Kidney epithelial cell (primary cell): ENCODE measurements at regions not wholly inside any gene's neighbourhood (a gene's known extent, or its start where the extent isn't known, plus 50 kb on each side); places are given as distances from the start of the nearest gene placed in this dataset.
A peak's percentile ranks its signal among the peaks of the same experiment; 100 is the strongest.

Experiments used
- DNase-seq: peaks from one replicate; pipeline ENCODE4 v3.0.0-alpha.2; 2010; ENCODE audit warnings: low read depth
- H3K27me3 ChIP-seq: 2 replicates; pipeline ENCODE4 v1.6.0; 2011; ENCODE audit warnings: low read length; ENCODE audit not compliant: control insufficient read depth, insufficient read depth
- H3K36me3 ChIP-seq: 2 replicates; pipeline ENCODE4 v1.5.1; 2011; ENCODE audit warnings: low read length; ENCODE audit not compliant: control insufficient read depth, insufficient read depth
- H3K4me3 ChIP-seq: 2 replicates; pipeline ENCODE4 v1.5.1; 2011; ENCODE audit warnings: low read depth, mild to moderate bottlenecking, control low read depth, low read length
- CTCF ChIP-seq: IDR thresholded peaks from 2 replicates; pipeline ENCODE4 v1.5.1; 2011; ENCODE audit warnings: mild to moderate bottlenecking, moderate library complexity, low read length, control low read depth, inconsistent platforms; ENCODE audit not compliant: insufficient read depth, poor library complexity, severe bottlenecking

DNA sequence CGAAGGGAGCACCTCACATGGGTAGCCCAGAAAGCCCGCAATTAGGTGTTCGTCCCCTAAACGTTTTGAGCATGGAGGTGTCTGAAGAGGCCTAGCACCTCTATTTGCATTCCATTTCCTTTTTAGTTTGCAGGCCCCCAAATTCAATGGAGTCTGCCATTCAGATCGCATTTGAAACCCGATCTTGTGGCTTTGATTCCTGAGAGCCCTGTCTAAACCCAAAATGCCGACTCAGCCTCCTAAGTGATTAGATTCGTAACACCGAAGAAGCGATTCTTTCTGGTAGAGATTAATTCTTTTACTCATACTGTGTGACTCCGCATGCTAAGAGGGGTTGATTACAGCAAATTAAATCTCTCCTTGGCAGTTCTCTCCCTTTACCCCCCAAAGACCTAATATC is 415.2 kb upstream of the KAZN start:
- H3K4me3 ChIP-seq = no peak overlapping the region
- H3K36me3 ChIP-seq = no peaks in the 10 kb centered on the region
- DNase-seq = no peak
- no peak for TF ChIP-seq CTCF
- no peaks in the 10 kb centered on the region for H3K27me3 ChIP-seq

GRCh38 chr1:14184454-14184853 is 414.0 kb upstream of the KAZN start:
- no peak overlapping the region for H3K4me3 ChIP-seq

GRCh38 chr1:14189381-14189780 is 409.1 kb upstream of the KAZN start:
- TF ChIP-seq CTCF = no peak
- no peak for DNase-seq
- H3K36me3 ChIP-seq = no peaks in the 10 kb centered on the region

More at GRCh38 chr1:14184454-14184853, 414.0 kb upstream of the KAZN start:
- TF ChIP-seq CTCF = no peak
- DNase-seq = no peak
- H3K36me3 ChIP-seq = no peaks in the 10 kb centered on the region
- H3K27me3 ChIP-seq = no peaks in the 10 kb centered on the region

GRCh38 chr1:14190508-14190907 is 408.0 kb upstream of the KAZN start:
- no peak overlapping the region for H3K4me3 ChIP-seq
- TF ChIP-seq CTCF = no peak
- no peaks in the 10 kb centered on the region for H3K36me3 ChIP-seq
- DNase-seq = peak; percentile 28
- H3K27me3 ChIP-seq = no peaks in the 10 kb centered on the region

More at GRCh38 chr1:14189381-14189780, 409.1 kb upstream of the KAZN start:
- Histone ChIP-seq H3K27me3 (no peaks in the 10 kb centered on the region), H3K4me3 (no peak overlapping the region)

DNA sequence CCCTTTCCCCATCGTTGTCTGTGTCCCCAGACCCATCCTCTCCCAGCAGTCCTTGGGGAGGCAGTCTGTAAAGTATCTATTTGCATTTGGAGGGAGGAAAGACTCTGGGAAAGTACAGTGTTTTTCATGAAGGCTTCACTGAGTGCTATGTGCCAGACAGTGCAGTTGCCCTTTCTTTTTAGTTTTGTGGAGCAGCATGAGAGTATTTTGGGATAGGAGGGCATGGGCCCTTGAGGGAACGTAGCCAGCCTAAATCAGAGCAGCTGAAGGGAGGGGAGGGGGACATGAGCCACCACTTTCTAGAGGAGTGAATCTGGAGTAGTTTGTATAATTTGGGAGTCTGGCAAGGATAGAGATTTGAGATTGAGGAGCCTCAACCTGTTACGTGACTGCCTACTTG is 404.0 kb upstream of the KAZN start:
- Histone ChIP-seq H3K27me3 (no peaks in the 10 kb centered on the region), H3K4me3 (no peak overlapping the region), H3K36me3 (no peaks in the 10 kb centered on the region)
- TF ChIP-seq CTCF = no peak
- DNase-seq = no peak

DNA sequence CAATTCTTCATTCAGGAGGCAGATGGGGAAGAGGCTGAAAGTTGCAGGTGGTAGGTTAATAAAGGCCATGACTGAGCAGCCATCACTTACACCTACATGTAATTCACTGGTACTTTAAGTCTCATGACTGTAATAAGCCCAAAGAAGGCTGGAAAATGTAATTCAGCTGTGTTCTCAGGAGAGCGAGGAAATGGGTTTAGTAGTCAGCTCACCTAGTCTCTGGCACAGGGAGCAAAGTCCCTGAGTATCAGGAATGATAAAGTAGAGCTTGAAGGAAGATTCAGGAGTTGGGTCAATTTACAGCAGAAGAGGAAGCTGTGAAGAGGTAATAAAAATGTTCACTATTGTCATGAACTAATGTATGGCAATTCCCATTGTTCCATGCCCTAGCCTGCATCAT is 393.4 kb upstream of the KAZN start:
- DNase-seq = no peak

More for the DNA sequence above, 393.4 kb upstream of the KAZN start:
- Histone ChIP-seq H3K4me3 (no peak overlapping the region), H3K27me3 (no peaks in the 10 kb centered on the region), H3K36me3 (no peaks in the 10 kb centered on the region)
- no peak for TF ChIP-seq CTCF
